ENCODE measurements at regions not wholly inside any gene's neighbourhood (a gene's known extent, or its start where the extent isn't known, plus 50 kb on each side); places are given as distances from the start of the nearest gene placed in this dataset.

DNA sequence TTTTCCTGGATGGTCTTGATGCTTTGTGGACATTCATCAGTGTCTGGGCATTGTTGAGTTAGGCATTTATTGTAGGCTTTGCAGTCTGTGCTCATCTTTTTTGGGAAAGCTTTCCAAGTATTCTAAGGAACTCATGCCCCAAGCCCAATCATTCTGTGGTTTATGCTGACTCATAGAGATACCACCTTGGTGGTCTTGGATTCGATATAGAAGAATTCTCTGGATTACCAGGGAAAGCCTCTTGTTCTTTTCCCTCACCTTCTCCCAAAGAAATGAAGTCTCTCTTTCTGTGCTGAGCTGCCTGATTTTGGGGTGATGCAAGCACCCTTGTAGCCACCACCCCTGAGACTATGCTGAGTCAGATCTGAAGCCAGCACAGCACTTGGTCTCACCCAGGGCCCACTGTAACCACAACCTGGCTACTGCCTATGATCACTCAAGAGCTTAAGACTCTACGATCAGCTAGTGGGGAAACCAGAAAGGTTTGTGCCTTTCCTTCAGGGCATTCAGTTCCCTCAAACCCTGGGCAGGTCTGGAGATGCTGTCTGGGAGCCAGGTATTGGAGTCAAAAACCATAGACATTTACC lies 422.6 kb downstream of the NUF2 start:
- DNase-seq (ENCODE audit: low spot score): no peak

DNA sequence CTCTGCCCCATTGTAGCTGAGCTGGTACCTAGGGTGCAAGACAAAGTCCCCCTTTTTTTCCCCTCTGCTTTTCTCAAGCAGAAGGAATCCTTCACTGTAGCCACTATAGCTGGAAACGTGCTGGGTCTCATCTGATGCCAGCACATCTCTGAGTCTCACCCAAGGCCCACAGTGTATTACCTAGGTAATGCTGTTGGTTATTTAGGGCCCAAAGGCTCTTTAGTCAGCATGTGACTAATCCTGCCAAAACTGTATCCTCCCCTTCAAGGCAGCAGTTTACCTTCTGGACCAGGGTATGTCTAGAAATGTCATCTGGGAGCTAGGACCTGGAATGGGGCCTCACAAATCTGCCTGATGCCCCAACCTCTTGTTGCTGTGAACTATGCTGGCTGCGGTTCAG lies 423.4 kb downstream of the NUF2 start:
- DNase-seq (ENCODE audit: low spot score): no peak

DNA sequence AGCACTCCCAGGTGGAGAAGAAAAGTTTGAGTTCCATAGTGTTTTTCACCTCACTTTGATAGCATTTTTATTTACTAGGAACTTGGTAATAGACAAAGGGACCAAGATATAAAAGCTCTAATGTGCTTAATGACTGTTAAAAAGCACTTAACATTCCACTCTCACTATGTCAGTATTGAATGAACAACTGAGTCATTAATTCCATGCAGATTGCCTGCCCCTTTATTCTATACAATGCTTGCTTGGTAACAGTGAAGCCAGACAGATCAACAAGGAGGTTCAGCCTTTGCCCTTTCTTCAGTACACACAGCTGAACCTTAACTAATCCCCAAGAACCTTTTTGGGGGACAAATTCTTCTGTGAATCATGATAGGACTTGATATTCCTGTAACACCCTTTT lies 425.5 kb downstream of the NUF2 start:
- DNase-seq (ENCODE audit: low spot score): peak; percentile 22

DNA sequence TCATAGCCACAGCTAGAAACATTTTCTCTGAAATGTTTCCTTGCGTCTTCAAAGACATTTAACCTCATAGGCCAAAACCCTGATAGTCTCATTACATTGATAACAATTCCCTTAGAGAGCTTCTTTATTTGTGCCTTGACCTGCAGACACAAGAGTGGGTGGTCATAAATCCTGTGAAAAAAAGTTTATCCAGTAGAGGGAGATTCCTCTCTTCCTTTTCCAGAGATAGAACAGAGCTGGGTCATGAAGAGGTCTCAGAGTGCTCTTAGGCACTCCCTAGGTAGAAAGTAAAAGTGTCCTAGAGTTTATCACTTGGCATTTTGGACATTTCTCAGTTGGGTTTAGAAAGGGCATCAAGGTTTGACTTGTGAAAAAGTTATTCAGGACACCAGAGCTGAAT lies 426.1 kb downstream of the NUF2 start:
- no peak for DNase-seq (ENCODE audit: low spot score)

DNA sequence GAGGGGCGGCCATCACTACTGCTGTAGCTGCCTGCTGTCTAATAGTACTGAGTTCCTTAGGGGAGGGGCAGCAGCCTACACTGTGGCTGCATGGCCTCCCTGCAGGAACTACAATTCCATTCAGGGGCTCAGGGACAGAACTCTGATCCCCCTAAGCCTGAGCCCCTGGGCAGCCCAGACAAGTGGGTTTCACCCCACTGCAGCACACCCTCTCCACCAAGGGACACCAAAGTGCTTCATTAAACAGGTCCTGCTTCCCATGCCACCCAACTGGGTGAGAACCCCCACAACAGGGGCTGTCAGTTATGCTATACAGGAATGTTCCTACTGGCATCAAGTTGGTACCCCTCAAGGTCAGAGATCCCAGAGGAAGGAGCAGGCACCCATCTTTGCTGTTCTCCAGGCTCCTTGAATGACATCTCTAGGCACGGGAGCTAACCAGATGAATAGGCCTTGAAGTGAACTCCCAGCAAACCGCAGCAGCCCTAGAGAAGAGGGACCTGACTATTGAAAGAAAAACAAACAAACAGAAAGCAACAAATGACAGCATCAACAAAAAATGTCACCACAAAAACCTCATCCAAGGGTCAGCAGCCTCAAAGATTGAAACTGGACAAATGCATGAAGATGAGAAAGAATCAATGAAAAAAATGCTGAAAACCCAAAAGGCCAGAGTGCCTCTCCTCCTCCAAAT lies 437.4 kb downstream of the NUF2 start:
- no peak for DNase-seq (ENCODE audit: low spot score)

DNA sequence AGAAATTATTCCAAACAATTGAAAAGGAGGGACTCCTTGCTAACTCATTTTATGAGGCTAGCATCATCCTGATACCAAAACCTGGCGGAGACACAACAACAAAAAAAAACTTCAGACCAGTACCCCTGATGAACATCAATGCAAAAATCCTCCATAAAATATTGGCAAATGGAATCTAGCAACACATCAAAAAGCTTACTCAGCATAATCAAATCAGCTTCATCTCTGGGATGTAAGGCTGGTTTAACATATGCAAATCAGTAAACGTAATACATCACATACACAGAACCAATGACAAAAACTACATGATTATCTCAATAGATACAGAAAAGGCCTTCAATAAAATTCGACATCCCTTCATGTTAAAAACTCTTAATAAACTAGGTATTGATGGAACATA lies 440.1 kb downstream of the NUF2 start:
- no peak for DNase-seq (ENCODE audit: low spot score)

DNA sequence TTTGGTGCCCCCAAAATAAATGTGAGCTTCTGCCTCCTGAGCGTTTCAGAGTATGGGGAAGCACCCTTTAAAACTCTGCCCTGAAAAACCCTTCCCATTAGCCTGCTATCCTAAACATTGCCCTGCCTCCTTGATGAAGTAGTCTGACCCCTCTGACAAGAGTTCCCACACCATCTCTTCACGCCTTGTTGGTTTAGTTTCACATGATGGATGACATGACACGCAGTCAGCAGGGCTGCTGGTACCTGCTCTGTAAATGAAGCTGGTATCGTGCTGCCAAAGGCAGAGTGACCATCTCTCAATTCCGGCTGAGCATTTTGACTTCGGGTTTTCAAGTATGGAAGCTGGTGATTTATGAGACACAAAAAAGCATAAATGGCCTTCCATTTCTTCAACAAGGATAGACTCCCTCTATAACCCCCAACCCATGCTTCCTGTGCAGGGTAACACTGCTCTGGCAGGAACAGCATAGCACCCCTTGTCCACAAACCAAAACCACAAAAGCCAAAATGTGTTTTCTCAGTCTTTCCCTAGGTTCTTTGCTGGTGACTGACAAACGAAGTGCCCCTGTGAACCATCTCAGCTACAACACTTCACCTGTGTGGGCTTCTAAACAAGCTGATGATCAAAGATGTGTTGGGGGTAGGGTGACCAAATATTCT lies 444.6 kb downstream of the NUF2 start:
- DNase-seq (ENCODE audit: low spot score): no peak

DNA sequence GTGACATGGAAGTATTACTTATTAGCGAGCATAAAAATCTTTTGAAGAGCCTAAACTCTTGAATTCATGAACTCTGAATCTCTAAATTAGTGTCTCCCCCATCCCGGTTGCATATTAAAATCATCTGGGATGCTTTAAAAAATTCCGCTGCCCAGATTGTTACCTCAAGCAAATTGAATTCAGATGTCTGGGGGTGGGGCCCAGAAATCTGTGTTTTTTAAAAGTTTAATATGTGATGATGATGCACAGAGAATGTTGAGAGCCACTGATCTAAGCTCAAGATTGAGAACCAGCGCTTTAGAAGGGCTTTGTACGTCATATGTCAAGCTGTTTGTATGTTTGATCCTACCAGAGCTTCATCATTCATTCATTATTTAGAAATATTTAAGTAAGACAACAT lies 446.8 kb downstream of the NUF2 start:
- DNase-seq (ENCODE audit: low spot score): no peak

DNA sequence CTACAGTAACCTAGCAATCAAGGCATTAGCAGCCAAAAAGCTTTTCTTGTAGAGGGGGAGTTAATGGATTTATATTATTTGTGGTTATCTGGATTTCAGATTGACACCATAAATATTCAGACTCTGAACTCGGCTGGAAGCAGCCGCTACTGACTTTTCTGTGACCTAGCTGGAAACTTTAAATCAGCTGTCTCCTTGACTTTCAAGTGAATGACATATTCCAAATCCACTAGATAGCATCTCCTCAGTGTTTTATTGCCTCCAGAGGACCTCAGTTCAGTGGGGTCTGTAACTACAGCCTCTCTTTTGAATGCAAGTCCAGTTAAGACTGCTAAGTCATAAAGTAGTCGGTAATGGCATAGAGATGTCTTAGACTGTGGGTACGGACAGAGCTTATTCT lies 448.5 kb downstream of the NUF2 start:
- no peak for DNase-seq (ENCODE audit: low spot score)

DNA sequence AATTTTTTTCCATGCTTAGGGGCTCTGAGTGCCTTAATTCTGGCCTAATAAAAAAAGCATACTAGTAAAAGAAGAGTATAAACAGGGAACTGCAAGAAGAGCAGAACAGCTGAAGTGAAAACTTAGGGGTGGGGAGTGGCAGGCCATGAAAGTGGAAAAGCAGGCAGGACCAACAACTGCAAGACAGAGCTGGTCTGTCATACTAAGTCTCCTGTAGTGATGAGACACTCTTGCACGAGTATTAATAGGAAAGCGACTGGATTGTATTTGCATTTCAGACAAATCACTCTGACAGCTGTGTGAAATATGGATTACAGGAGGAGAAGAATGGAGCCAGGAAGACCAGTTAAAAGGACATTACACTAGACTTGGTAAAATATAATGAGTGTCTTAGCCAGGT lies 449.9 kb downstream of the NUF2 start:
- no peak for DNase-seq (ENCODE audit: low spot score)

DNA sequence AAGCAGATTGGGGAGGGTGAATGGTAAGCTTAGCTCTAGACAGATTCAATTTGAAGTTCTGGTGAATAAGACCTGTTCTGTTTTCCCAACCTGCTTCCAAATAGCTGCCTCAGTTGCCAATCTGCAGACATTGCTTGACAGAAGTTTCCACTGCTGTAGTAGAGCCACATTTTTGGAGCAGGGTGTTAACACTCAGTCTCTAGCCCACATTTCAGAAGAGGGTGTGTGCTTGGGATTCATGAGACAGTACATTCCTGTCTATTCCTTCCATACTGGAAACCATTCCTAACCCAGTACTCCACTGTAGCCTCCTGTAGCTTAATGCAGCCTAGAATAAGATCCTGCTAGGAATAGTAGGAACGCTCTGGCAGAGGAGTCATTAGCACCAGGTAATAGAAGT lies 450.5 kb downstream of the NUF2 start:
- peak; percentile 9 for DNase-seq (ENCODE audit: low spot score)

DNA sequence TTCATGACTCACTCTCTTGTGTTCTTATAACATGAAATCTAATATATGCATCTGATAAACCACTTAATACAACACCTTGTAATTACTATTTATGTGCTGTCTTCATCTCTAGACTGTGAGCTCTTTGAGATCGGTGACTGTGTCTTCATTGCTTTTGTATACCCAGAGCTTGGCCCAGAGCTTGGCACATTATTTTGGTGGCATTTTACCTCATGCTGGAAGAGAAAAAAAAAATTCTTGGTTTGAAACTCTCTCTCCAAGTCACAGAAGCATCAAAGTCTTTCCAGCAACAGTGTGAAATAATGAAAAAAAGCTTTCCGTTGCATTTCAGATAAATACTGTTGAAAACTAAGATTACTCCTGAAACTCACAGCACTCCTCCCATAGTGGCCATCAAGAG lies 451.6 kb downstream of the NUF2 start:
- DNase-seq (ENCODE audit: low spot score): no peak

DNA sequence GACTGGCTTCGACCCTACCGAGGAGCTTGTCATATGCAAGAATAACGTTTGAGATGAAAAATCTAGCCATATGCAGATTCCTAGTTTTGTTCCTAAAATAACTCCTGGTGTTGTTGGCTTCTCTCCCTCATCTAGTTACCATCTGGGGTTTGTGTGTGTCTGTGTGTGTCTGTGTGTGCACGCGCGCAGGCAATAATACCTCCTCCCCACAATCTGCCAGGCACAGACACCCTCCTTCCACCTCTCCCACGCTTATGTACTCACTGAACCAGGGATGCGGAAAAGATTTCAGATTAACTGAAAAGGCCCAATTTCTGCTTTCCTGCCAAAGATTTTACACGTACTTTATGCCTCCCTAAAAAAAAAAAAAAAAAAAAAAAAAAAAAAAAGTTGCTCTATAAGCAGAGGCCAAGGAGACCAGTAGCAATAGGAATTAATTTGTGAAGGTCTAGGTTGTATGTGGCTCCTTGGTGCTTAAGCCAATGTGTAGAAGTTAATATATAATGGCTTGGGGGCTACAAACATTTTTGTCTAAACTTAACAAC lies 452.7 kb downstream of the NUF2 start:
- DNase-seq (ENCODE audit: low spot score): no peak

DNA sequence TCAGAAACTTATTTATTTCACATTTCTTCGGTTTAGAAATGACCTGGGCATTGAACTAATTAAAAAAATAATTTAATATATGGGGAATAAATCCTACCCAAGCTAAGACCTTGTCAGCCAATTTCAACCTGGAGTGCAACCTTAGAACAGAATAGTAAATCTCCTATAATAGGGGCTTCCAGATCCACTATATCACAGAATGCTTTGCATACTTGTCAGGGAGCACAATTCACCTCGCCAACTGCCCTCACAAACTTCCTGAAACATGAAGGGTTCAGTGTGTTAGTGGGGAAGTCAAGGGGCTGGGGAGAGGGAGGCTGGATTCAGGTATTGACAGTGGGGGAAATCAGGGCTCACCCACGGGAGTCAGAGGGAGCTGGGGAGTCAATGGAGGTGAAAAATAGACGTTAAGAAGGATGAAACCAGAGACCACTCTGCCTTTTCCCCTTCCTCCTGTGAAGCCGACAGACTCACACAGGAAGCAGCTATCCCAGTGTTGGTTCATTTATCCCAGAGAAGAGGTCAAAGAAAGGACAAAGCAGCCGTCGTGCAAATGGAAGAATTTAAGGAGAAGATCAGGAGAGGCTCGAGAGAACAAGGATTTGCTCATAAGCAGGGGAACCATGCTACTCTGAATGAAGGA lies 453.3 kb downstream of the NUF2 start:
- no peak for DNase-seq (ENCODE audit: low spot score)

DNA sequence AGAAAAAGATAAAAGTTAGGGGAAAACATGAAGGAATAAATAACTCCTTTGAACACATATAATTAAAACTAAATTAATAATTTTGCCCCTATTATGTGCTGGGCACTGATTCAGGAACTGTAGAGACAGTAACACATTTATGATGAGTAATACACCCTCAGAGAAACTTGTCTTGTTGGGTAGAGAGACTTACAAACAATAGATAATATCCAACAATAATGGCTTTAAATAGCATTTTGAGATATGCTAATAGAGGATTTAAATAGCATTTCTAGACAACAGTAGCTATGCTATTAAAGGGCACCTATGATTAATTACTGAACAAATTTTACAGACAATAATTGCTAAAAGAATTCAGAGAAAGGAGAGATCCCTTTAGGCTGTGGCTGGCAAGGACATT lies 455.5 kb downstream of the NUF2 start:
- no peak for DNase-seq (ENCODE audit: low spot score)

DNA sequence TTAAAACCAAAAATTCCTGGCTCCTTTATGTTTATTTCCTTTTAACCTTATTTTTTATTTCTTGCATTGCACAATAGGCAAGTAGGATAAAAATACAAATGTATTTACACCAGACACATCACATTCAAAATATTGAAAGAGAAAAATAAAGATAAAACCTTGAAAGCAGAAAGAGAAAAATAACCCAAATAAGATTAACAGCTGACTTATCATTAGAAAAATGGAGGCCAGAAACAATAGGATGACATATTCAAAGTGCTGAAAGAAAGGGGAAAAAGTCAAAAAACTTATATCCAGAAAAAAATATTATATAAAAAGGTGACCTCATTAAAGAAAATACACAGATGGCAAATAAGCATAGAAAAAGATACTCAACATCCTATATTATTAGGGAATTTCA lies 459.4 kb downstream of the NUF2 start:
- no peak for DNase-seq (ENCODE audit: low spot score)

DNA sequence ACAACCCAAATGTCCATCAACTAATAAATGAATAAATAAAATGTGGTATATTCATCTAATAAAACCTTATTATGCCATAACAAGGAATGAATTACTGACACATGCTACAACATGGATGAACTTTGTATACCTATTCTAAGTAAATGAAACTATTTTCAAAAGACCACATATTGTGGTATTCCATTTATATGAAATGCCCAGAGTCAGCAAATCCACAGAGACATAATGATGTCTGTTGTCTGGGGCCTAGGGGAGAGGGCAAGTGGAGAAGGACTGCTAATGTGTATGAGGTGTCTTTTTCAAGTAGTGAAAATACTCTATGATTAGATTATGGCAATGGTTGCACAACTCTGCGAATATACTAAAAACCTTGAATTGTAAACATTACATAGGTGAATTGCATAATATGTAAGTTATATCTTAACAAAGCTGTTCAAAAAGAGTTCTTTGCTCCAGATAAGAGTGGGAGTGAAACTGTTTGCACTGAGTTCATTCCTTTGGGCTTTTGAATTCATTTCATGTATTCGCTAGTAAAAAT lies 464.2 kb downstream of the NUF2 start:
- DNase-seq (ENCODE audit: low spot score): no peak

DNA sequence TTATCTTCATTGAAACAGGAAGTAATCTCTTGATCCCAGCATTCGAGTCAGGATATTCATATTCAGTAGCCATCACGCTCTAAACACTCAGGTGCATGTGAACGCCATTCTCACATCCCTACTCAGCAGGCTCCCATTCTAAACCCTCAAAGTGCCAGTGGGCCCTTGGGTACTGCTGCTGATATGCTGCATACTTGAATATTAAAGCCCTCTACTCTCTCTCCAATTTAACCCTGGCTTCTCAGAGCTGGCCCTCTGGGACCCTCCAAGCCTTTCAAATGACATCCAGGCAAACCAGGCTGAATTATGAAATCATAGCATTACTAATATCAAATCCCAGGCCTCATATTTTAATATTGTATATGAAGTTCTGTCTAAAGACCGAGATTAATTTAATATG lies 468.2 kb downstream of the NUF2 start:
- no peak for DNase-seq (ENCODE audit: low spot score)

DNA sequence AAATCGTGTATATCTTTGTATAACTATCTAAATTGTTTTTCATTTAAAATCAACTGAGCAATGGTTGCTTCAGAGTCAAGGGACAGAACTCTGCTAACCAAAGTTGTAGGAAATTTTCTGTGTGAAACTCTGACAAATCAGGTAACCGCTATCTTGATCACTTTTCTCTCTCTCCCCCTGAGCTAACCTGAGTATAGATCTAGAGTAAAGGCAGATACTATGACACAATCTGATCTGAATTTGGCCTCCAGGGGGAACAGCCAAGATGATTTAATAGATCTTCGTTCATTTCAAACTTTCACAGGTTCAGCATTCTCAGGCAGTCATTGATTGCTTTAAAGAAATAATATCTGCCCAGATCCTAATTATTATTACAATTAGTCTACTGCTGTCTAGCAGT lies 472.8 kb downstream of the NUF2 start:
- DNase-seq (ENCODE audit: low spot score): no peak

DNA sequence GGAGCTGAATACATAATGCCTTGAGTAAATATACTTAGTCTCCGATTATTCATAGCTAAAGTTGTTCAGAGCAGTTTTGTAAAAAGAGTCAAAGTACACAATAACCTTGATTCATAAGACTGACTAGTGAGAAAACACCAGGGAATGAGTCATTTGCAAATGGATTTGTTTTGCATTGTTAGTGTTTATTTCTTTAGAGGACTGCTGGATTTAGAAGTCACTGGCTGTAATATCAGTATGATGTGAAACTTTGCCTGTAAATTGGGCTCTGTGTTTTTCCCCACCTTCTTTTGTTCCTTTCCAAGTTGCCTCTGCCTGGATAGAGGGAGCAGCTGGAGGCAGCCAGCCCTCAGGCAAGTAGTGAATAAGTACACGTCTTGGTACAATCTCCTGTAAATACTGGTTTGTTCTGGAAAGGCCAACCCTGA lies 474.7 kb downstream of the NUF2 start:
- peak; percentile 3 for DNase-seq (ENCODE audit: low spot score)

DNA sequence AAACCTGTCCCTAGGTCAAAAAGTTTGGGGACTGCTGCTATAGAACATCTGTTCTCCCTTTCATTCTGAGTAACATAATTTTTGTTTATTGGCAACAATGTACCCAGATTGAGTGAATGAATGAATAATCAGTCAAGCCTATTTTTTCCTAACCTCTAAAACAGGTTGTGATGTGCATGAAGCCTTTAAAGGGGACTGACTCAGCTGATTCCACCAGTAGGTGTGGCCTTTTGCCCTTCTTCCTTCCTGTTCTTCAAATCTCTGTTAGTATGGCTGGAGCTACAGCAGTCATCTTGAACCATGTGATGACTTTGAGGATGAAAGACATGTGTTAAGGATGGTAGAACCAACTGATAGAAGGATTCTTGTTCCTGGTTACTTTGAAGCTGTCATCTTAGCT lies 476.1 kb downstream of the NUF2 start:
- DNase-seq (ENCODE audit: low spot score): no peak

DNA sequence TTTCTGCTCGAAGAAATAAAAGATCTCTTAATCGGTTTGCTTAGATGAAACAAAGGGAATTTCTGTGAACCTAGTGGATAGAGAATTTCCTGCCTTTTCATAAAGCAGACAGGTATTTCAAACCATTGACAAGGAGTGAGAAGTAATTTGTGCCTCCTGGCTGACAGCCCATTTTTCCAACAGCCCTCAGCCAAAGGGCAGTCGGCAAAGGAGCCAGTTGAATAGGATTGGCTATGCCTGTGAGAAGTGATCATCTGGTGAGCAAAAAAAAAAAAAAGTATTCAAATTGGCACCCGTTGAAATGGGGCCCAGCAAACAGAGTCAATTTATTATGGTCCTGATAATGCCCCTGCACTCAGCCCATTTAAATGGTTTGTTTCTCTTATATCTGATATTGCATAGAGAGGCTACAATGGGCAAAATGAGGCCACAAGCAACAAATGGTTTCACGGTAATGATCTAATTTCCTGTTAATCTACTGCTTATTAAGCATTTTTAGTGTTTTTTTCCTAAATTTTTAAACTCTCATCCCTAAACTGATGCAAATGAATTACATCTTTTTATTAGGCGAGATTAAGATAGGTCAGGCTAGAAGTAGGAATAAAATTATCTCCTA lies 477.5 kb downstream of the NUF2 start:
- DNase-seq (ENCODE audit: low spot score): no peak
